ENCODE measurements at regions not wholly inside any gene's neighbourhood (a gene's known extent, or its start where the extent isn't known, plus 50 kb on each side); places are given as distances from the start of the nearest gene placed in this dataset.

DNA sequence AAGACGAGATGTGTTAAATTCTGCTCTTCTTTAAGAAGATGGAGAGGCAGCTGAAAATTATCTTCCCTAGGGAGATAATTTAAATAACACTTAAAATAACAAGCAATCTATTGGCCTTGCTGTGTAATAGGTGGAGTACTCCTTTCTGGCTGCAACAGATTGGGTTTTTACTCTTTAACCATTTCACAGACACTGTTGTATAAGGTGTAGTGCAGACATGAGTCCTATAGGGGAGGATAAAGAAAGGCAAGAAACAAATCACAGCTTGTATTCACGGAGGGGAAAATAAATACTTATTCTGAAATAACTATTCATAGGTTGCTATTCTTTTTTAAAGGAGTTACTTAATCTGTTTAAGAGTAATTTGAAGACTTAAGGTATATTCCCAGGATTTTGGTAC lies 252.0 kb downstream of the ZPLD1 start:
- Histone ChIP-seq H3K27ac (ENCODE audit: low read depth, low read length) (no peak overlapping the region), H3K9me3 (ENCODE audit: insufficient read depth in 2 of 2, low read depth in 1 of 2, low read length in 1 of 2) (0 out of 4 replicates have a peak, but pooled peaks cover 0 to 2% of the 10 kb centered on the region in 2 experiments), H3K14ac (ENCODE audit: insufficient read length) (no peak overlapping the region), H3K23ac (ENCODE audit: insufficient read length) (no peak overlapping the region), H2BK15ac (ENCODE audit: low read length) (no peak overlapping the region), H4K91ac (replicated peaks; ENCODE audit: insufficient read length, low read length) (no peak overlapping the region), H4K20me1 (replicated peaks in 1 of 2; ENCODE audit: control insufficient read depth in 1 of 2, insufficient read depth in 2 of 2, low read length in 2 of 2) (no peaks in the 10 kb centered on the region), H3K36me3 (ENCODE audit: control insufficient read depth in 2 of 4, insufficient read depth in 4 of 4, low read length in 3 of 4) (no peaks in the 10 kb centered on the region), H2AK5ac (ENCODE audit: low read depth, low read length) (no peak overlapping the region), H2BK120ac (replicated peaks; ENCODE audit: low read depth, low read length) (no peak overlapping the region), H3K23me2 (ENCODE audit: low read depth, low read length) (no peaks in the 10 kb centered on the region), H2BK12ac (ENCODE audit: low read depth, low read length) (no peak overlapping the region), H3K4me1 (replicated peaks in 1 of 4; ENCODE audit: control insufficient read depth in 3 of 4, insufficient read depth in 4 of 4, low read length in 3 of 4) (peaks cover 0 to 11% (median 3%) of the 10 kb centered on the region in 4 experiments; a peak in 1 of 7 replicates), H2BK5ac (ENCODE audit: low read depth, low read length) (no peak overlapping the region), H3K27me3 (replicated peaks in 1 of 4; ENCODE audit: control insufficient read depth in 3 of 4, extremely low read depth in 1 of 4, insufficient read depth in 3 of 4, low read length in 3 of 4) (peaks cover 0 to 1% (median 0%) of the 10 kb centered on the region in 4 experiments; a peak in 1 of 7 replicates), H3K4me2 (ENCODE audit: insufficient read depth in 1 of 2, low read depth in 2 of 2, low read length in 2 of 2) (no peak overlapping the region), H3K9ac (replicated peaks in 1 of 4; ENCODE audit: extremely low read depth in 1 of 4, low read depth in 3 of 4, low read length in 3 of 4) (no peak overlapping the region), H3K56ac (replicated peaks; ENCODE audit: insufficient read length, low read depth, low read length) (no peak overlapping the region), H4K8ac (ENCODE audit: extremely low read depth, insufficient read depth, low read length) (no peak overlapping the region), H3K4ac (replicated peaks; ENCODE audit: insufficient read length, low read depth, low read length) (peak overlapping the region; percentile 7), H3K18ac (ENCODE audit: extremely low read depth, low read length) (0 out of 2 replicates have a peak overlapping the region, but pooled peaks have one; percentile 79), H3K79me1 (ENCODE audit: low read depth, low read length) (no peaks in the 10 kb centered on the region), H2BK20ac (ENCODE audit: low read length) (0 out of 2 replicates have a peak overlapping the region, but pooled peaks have one; percentile 91), H4K5ac (ENCODE audit: insufficient read length, low read depth, low read length) (no peak overlapping the region), H3K79me2 (ENCODE audit: control insufficient read depth in 1 of 2, insufficient read depth in 2 of 2, low read length in 2 of 2) (no peaks in the 10 kb centered on the region), H2AFZ (ENCODE audit: low read length) (no peak overlapping the region), H3K4me3 (ENCODE audit: extremely low read depth in 1 of 4, insufficient read depth in 2 of 4, low read depth in 3 of 4, low read length in 4 of 4) (no peak overlapping the region; a peak in 1 of 8 replicates)
- ChIA-PET POLR2A (ENCODE audit: partially characterized antibody) (no interaction called here), CTCF (ENCODE audit: partially characterized antibody) (interaction anchor here (0.5 to 3.3 kb wide), 4 partner anchors 13 to 1541 kb away, joined by 3 to 22 read pairs (median 3); no protein-coding TSS in a partner anchor)
- FAIRE-seq (no peak), DNase-seq (ENCODE audit: low read depth in 1 of 2, low spot score in 2 of 2) (no peak)
- 62% methylated on average over 2 of the region's 2 CpGs; no CpG with 5 or more reads in 1 of the 2 experiments for WGBS, 2 experiments (ENCODE audit: extremely low coverage in 1 of 2, insufficient coverage in 1 of 2, insufficient read length in 1 of 2, insufficient replicate concordance in 2 of 2, low coverage in 1 of 2, low lambda C conversion rate in 2 of 2, missing lambda C conversion rate in 1 of 2)
- TF ChIP-seq KDM5A (IDR thresholded peaks at IDR 0.05; ENCODE audit: low read length): no peak
- TF ChIP-seq EGR1 (IDR thresholded peaks at IDR 0.05; ENCODE audit: borderline replicate concordance, low read depth, low read length): no peak
- TF ChIP-seq POU5F1 (IDR thresholded peaks at IDR 0.05; ENCODE audit: low read depth, low read length): no peak
- TF ChIP-seq RFX5 (IDR thresholded peaks at IDR 0.05; ENCODE audit: borderline replicate concordance, low read depth, low read length): no peak
- no peak for TF ChIP-seq NRF1 (IDR thresholded peaks at IDR 0.05; ENCODE audit: low read depth, low read length)
- TF ChIP-seq POLR2AphosphoS5 (IDR thresholded peaks at IDR 0.05; ENCODE audit: low read depth, low read length): no peak
- TF ChIP-seq SAP30 (IDR thresholded peaks at IDR 0.05; ENCODE audit: insufficient read depth, insufficient replicate concordance, low read length): no peak
- TF ChIP-seq SRF (IDR thresholded peaks at IDR 0.05; ENCODE audit: low read depth, low read length): no peak
- TF ChIP-seq KDM1A (IDR thresholded peaks at IDR 0.05; ENCODE audit: borderline replicate concordance, low read length): no peak
- TF ChIP-seq TCF12 (IDR thresholded peaks at IDR 0.05; ENCODE audit: low read depth, low read length): no peak
- no peak for TF ChIP-seq CTBP2 (IDR thresholded peaks at IDR 0.05; ENCODE audit: borderline replicate concordance, insufficient read depth, insufficient read length, low read length)
- TF ChIP-seq, protein P1, sequence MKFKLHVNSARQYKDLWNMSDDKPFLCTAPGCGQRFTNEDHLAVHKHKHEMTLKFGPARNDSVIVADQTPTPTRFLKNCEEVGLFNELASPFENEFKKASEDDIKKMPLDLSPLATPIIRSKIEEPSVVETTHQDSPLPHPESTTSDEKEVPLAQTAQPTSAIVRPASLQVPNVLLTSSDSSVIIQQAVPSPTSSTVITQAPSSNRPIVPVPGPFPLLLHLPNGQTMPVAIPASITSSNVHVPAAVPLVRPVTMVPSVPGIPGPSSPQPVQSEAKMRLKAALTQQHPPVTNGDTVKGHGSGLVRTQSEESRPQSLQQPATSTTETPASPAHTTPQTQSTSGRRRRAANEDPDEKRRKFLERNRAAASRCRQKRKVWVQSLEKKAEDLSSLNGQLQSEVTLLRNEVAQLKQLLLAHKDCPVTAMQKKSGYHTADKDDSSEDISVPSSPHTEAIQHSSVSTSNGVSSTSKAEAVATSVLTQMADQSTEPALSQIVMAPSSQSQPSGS (IDR thresholded peaks at IDR 0.05; ENCODE audit: low read length): no peak
- no peak for TF ChIP-seq CBX8 (IDR thresholded peaks at IDR 0.05; ENCODE audit: borderline replicate concordance, low read depth, low read length)
